ENCODE measurements at regions not wholly inside any gene's neighbourhood (a gene's known extent, or its start where the extent isn't known, plus 50 kb on each side); places are given as distances from the start of the nearest gene placed in this dataset.

- Histone ChIP-seq H3K4me3 (peak overlapping the region; percentile 69), H3K4me1 (no peaks in the 10 kb centered on the region), H3K9me3 (ENCODE audit: low read depth) (no peaks in the 10 kb centered on the region), H2AFZ (replicated peaks) (peak overlapping the region; percentile 98), H4K20me1 (ENCODE audit: low read depth) (peaks cover 3% of the 10 kb centered on the region), H3K4me2 (peak overlapping the region; percentile 96), H3K79me2 (ENCODE audit: low read depth) (no peaks in the 10 kb centered on the region), H3F3A (ENCODE audit: low read depth) (peaks cover 23% of the 10 kb centered on the region), H3K27ac (no peak overlapping the region), H3K27me3 (peaks cover 54% of the 10 kb centered on the region), H3K9ac (no peak overlapping the region), H3K36me3 (no peaks in the 10 kb centered on the region)
- H3K36me3 Mint-ChIP-seq = no peaks in the 10 kb centered on the region
- peaks cover 13% of the 10 kb centered on the region for H3K4me1 Mint-ChIP-seq
- peak; percentile 50 for DNase-seq (ENCODE audit: low spot score)
- H3K9me3 Mint-ChIP-seq = peaks cover 9% of the 10 kb centered on the region
- TF ChIP-seq EZH2 (IDR thresholded peaks at IDR 0.05) (peak; percentile 74), EZH2phosphoT487 (IDR thresholded peaks at IDR 0.05) (peak; percentile 83), CTCF (IDR thresholded peaks at IDR 0.05) (no peak)
- no peak overlapping the region for H3K27ac Mint-ChIP-seq
- H3K27me3 Mint-ChIP-seq (ENCODE audit: insufficient read depth, low read depth) = peaks cover 18% of the 10 kb centered on the region
- H3K4me3 Mint-ChIP-seq = peak overlapping the region; percentile 90
These were observed 59.5 kb upstream of the PRPS1L1 start for GRCh38 chr7:18087026-18087686.

DNA sequence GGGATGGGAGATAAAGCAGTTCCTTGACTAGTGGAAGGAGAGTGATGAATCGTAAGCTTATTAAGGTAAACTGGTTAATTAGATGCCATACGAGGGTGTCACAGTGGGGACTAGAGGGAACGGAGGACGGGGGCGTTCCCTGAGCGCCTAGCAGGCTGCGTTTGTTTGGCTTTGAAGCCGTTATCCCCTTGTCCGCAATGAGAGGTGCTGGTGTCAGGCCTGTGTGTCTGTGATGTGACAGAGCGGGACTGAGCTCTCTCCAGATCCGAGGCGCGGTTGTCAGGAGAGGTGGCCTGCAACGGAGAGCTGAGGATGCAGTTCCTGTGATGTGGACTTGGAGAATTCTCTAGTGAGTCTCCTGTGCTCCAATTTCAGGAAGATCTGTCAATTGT, 60.0 kb upstream of the PRPS1L1 start:
- DNase-seq (ENCODE audit: low spot score) = peak; percentile 65
- peak overlapping the region; percentile 90 for H3K4me3 Mint-ChIP-seq
- H3K36me3 Mint-ChIP-seq = no peaks in the 10 kb centered on the region
- no peak for TF ChIP-seq EZH2 (IDR thresholded peaks at IDR 0.05)
- no peak for TF ChIP-seq EZH2phosphoT487 (IDR thresholded peaks at IDR 0.05)
- TF ChIP-seq CTCF (IDR thresholded peaks at IDR 0.05) = no peak
- no peaks in the 10 kb centered on the region for H3K9me3 ChIP-seq (ENCODE audit: low read depth)
- peak overlapping the region; percentile 69 for H3K4me3 ChIP-seq
- H3K9ac ChIP-seq = no peak overlapping the region
- peaks cover 7% of the 10 kb centered on the region for H3K9me3 Mint-ChIP-seq
- peaks cover 23% of the 10 kb centered on the region for H3F3A ChIP-seq (ENCODE audit: low read depth)
- no peaks in the 10 kb centered on the region for H3K4me1 ChIP-seq
- peaks cover 54% of the 10 kb centered on the region for H3K27me3 ChIP-seq
- H3K79me2 ChIP-seq (ENCODE audit: low read depth) = no peaks in the 10 kb centered on the region
- peaks cover 3% of the 10 kb centered on the region for H4K20me1 ChIP-seq (ENCODE audit: low read depth)
- H3K4me2 ChIP-seq = peak overlapping the region; percentile 96
- peaks cover 13% of the 10 kb centered on the region for H3K4me1 Mint-ChIP-seq
- peaks cover 16% of the 10 kb centered on the region for H3K27me3 Mint-ChIP-seq (ENCODE audit: insufficient read depth, low read depth)
- no peaks in the 10 kb centered on the region for H3K36me3 ChIP-seq
- H2AFZ ChIP-seq (replicated peaks) = no peak overlapping the region
- no peak overlapping the region for H3K27ac Mint-ChIP-seq
- H3K27ac ChIP-seq = no peak overlapping the region

- no peaks in the 10 kb centered on the region for H3K36me3 ChIP-seq
- Mint-ChIP-seq H3K4me1 (no peaks in the 10 kb centered on the region), H3K27ac (no peak overlapping the region), H3K4me3 (no peak overlapping the region), H3K27me3 (ENCODE audit: insufficient read depth, low read depth) (no peaks in the 10 kb centered on the region), H3K9me3 (no peaks in the 10 kb centered on the region), H3K36me3 (no peaks in the 10 kb centered on the region)
- H3K27me3 ChIP-seq = no peaks in the 10 kb centered on the region
- no peaks in the 10 kb centered on the region for H3K79me2 ChIP-seq (ENCODE audit: low read depth)
- no peak for DNase-seq (ENCODE audit: low spot score)
- no peaks in the 10 kb centered on the region for H4K20me1 ChIP-seq (ENCODE audit: low read depth)
- H3K27ac ChIP-seq = no peak overlapping the region
- no peaks in the 10 kb centered on the region for H3K4me1 ChIP-seq
- H3K4me2 ChIP-seq = no peak overlapping the region
- no peaks in the 10 kb centered on the region for H3F3A ChIP-seq (ENCODE audit: low read depth)
- no peak overlapping the region for H3K9ac ChIP-seq
- H3K4me3 ChIP-seq = no peak overlapping the region
- H2AFZ ChIP-seq (replicated peaks) = no peak overlapping the region
- H3K9me3 ChIP-seq (ENCODE audit: low read depth) = no peaks in the 10 kb centered on the region
- TF ChIP-seq CTCF (IDR thresholded peaks at IDR 0.05) = no peak
These were observed 68.4 kb upstream of the PRPS1L1 start for GRCh38 chr7:18096087-18096486.

All from neural progenitor cell (in vitro differentiated cells).